IPS-18c (cell line): ENCODE measurements at regions not wholly inside any gene's neighbourhood (a gene's known extent, or its start where the extent isn't known, plus 50 kb on each side); places are given as distances from the start of the nearest gene placed in this dataset.
"Not testable (repeated sequence)": the region's sequence is repeated elsewhere in the genome, so short reads cannot be mapped to it uniquely, and the experiment has no call there.

Experiments used
- H3K4me3 ChIP-seq: 2 replicates; pipeline ENCODE4 v1.7.0; 2013; ENCODE audit warnings: low read depth, mild to moderate bottlenecking, low read length, moderate library complexity; ENCODE audit not compliant: insufficient read depth
- H3K9me3 ChIP-seq: one replicate; pipeline ENCODE4 v1.6.1; 2013; ENCODE audit warnings: mild to moderate bottlenecking, low read length, moderate library complexity; ENCODE audit not compliant: control insufficient read depth, insufficient read depth

- Histone ChIP-seq H3K4me3 (no peak overlapping the region), H3K9me3 (no peaks in the 10 kb centered on the region)
These were observed 251.0 kb downstream of the FAM43A start for GRCh38 chr3:194936659-194937058.

- no peak overlapping the region for H3K4me3 ChIP-seq
- no peaks in the 10 kb centered on the region for H3K9me3 ChIP-seq
These were observed 251.5 kb downstream of the FAM43A start for GRCh38 chr3:194937144-194937543.

GRCh38 chr3:194937882-194938321 lies 252.2 kb downstream of the FAM43A start:
- Histone ChIP-seq H3K9me3 (no peaks in the 10 kb centered on the region), H3K4me3 (no peak overlapping the region)

GRCh38 chr3:194938845-194939531 lies 253.3 kb downstream of the FAM43A start:
- H3K9me3 ChIP-seq, result no peaks in the 10 kb centered on the region
- H3K4me3 ChIP-seq, result no peak overlapping the region; the same call in 1 of the 2 replicates

- Histone ChIP-seq H3K9me3 (no peaks in the 10 kb centered on the region), H3K4me3 (no peak overlapping the region; the same call in 1 of the 2 replicates)
These were observed 253.8 kb downstream of the FAM43A start for GRCh38 chr3:194939532-194939909.

- no peak overlapping the region for H3K4me3 ChIP-seq
- H3K9me3 ChIP-seq, result no peaks in the 10 kb centered on the region
These were observed 254.5 kb downstream of the FAM43A start for GRCh38 chr3:194939949-194940770.

GRCh38 chr3:194941360-194941955 lies 255.8 kb downstream of the FAM43A start:
- Histone ChIP-seq H3K9me3 (no peaks in the 10 kb centered on the region), H3K4me3 (no peak overlapping the region)

- H3K4me3 ChIP-seq, result no peak overlapping the region
- no peaks in the 10 kb centered on the region for H3K9me3 ChIP-seq
These were observed 256.4 kb downstream of the FAM43A start for GRCh38 chr3:194941956-194942511.

GRCh38 chr3:194944526-194944925 lies 258.8 kb downstream of the FAM43A start:
- H3K4me3 ChIP-seq, result no peak overlapping the region
- H3K9me3 ChIP-seq, result no peaks in the 10 kb centered on the region

GRCh38 chr3:194945508-194945907 lies 259.8 kb downstream of the FAM43A start:
- H3K4me3 ChIP-seq, result no peak overlapping the region
- H3K9me3 ChIP-seq, result no peaks in the 10 kb centered on the region

GRCh38 chr3:194946091-194946490 lies 260.4 kb downstream of the FAM43A start:
- H3K9me3 ChIP-seq, result no peaks in the 10 kb centered on the region
- no peak overlapping the region for H3K4me3 ChIP-seq

GRCh38 chr3:194949592-194949991 lies 263.9 kb downstream of the FAM43A start:
- H3K4me3 ChIP-seq, result no peak overlapping the region
- H3K9me3 ChIP-seq, result no peaks in the 10 kb centered on the region

- Histone ChIP-seq H3K9me3 (no peaks in the 10 kb centered on the region), H3K4me3 (no peak overlapping the region)
These were observed 265.4 kb downstream of the FAM43A start for GRCh38 chr3:194950906-194951628.

GRCh38 chr3:194951629-194951920 lies 265.9 kb downstream of the FAM43A start:
- H3K4me3 ChIP-seq, result not testable (repeated sequence)

GRCh38 chr3:194951931-194952582 lies 266.4 kb downstream of the FAM43A start:
- Histone ChIP-seq H3K4me3 (no peak overlapping the region), H3K9me3 (no peaks in the 10 kb centered on the region)

More at GRCh38 chr3:194951629-194951920, 265.9 kb downstream of the FAM43A start:
- H3K9me3 ChIP-seq, result not testable (repeated sequence)

GRCh38 chr3:194952841-194953241 lies 267.2 kb downstream of the FAM43A start:
- no peak overlapping the region for H3K4me3 ChIP-seq
- no peaks in the 10 kb centered on the region for H3K9me3 ChIP-seq

- Histone ChIP-seq H3K4me3 (no peak overlapping the region), H3K9me3 (no peaks in the 10 kb centered on the region)
These were observed 267.6 kb downstream of the FAM43A start for GRCh38 chr3:194953291-194953690.
